NCI-H460 (cell line): ENCODE measurements at regions not wholly inside any gene's neighbourhood (a gene's known extent, or its start where the extent isn't known, plus 50 kb on each side); places are given as distances from the start of the nearest gene placed in this dataset.
"Not testable (repeated sequence)": the region's sequence is repeated elsewhere in the genome, so short reads cannot be mapped to it uniquely, and the experiment has no call there.

Experiments
- DNase-seq: peaks from one replicate; pipeline ENCODE4 v3.0.0-alpha.2; 2016; ENCODE audit warnings: low read depth; ENCODE audit errors: extremely low read depth

DNA sequence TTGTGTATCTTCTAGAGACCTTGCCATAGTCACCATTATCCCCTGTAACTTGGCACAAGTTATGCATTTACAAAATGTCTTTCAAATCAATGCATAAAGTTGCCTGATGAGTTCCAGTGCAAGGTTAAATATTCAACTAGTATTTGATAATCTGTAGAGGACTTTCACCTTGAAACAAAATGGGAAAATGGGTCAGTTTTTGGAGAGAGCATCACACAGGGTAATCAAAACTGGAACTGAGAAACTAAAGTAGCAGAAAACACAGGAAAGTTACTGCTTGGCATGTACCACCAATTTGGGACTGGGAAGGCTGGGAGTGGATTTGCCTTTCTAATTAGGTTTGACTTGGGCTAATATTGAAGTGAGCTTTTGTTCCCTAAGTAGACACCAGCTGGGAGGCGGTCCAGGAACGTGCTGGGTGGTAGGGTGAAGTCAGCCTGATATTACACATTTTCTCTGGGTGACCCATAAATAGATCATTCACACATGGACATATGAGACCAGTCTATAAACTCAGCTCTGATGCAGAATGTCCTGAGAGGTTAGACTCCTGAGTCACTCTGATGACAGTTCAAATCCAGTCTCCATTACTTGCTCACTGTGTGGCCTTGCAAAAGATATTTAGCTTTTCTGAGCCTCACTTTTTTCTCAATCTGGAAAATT is 152.3 kb downstream of the PCTP start:
- no peak for DNase-seq

DNA sequence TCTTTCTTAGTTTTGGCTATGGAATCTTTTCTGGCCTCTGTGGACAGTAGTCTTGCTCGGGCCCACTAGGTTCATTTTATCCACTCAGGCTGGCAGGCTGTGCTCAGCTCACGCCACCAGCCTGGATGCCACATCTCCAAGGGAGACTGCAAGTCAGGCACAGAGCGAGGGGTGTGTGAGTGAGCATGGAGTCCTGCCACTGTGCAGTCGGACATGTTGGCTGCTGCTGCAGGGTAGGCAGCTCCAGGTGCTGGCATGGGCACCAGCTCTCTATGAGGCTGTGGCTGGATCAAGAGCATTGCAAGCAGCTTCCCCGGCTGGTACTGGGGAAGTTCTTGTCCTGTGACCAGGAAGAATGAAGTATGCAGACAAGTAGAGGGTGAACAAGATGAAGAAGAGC is 158.9 kb downstream of the PCTP start:
- DNase-seq, result no peak

DNA sequence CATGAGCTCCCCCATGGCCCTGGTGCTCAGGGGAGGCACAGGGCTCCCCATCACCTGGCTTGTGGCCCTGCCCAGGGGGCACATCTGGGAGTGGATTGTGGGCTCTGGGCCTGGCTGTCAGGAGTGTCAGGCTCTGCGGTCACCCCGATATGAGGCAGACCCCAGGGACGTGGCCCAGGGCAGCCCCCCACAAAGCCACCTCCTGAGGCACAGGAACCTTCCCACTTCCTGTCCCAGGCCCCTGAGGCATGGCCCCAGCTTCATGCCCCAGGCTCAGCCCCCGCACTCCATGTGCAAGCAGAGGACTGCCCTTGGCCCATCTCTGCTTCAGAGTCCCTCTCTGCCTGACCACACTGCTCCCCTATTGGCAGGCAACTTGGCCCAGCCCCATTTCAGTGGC is 160.3 kb downstream of the PCTP start:
- no peak for DNase-seq

DNA sequence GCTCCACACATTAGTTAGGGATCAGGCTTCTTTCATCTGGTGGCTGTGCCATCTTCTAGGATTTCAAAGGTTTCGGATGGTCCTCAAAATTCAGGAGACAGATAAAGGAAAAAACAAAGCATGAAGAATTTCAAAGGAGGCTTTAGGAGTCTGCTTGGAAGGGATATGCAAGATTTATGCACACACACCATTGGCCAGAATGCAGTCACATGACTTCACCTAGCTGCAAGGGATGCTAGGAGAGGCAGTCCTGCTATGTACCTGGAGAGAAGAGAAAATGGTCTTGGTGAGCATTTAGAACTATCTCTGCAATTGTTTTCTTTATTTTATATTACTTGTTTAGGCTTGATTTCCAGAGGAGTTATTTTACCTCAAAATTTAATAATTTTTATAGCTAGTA is 174.6 kb downstream of the PCTP start:
- no peak for DNase-seq

DNA sequence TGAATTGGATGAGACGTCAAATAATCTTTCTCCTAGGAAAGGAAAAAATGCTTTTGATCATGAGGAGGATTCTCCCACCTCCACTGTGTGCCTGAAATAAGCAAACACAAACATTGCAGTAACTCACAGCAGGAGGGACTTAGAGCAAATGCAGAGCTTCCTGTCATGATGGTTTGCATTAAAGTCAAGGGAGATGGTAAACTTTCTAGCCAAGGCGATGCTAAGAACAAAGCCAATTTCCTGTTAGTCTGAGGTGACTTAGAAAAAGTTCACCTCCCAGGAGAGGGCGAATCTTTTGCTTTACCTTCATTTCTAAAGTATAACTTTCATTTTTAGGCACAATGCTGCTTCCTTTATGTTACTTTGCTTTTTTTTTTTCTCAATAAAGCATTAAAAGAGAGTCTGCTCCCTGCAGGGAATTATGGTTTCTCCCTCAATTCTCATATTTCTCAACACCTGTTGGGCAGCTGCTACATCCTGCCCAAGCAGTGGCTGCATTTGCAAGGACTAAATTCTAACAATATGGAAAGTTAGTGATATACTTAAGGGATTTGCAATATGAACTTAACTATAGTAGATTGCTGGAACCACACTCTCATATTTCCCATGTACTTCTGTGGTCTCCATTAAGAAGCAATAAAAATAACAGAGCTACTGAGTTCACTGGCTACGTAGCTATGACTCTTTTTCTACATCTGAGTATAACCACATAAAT is 175.6 kb downstream of the PCTP start:
- no peak for DNase-seq

DNA sequence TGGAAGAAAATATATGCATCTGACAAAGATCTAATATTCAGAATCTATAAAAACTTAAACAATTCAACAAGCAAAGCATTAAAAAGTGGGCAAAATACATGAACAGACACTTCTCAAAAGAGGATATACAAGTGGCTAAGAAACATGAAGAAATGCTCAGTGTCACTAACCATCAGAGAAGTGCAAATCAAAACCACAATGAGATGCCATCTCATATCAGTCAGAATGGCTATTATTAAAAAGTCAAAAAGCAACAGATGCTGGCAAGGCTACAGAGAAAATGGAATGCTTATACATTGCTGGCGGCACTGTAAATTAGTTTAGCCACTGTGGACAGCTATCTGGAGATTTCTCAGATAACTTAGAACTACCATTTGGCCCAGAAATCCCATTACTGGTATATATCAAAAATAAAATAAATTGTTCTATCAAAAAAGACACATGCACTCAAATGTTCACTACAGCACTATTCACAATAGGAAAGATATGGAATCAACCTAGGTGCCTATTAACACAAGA is 179.5 kb downstream of the PCTP start:
- no peak for DNase-seq

DNA sequence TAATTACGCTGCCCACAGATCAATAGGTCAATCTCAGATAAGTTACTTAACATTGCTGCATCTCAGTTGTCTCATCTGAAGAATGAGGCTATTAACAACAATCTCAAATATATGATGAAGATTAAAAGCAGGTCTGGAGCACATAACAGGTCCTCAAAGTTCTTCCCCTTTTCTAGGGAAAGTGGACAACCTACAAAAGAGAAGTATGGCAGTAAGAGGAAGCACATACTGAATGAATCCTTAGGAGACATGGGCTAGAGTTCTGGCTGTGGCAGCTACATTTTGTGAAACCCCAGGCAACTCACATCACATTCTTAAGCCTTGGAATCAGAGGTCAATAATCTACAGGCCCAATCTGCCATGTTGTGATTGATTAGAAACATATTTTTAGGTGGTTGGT is 180.6 kb downstream of the PCTP start:
- no peak for DNase-seq

DNA sequence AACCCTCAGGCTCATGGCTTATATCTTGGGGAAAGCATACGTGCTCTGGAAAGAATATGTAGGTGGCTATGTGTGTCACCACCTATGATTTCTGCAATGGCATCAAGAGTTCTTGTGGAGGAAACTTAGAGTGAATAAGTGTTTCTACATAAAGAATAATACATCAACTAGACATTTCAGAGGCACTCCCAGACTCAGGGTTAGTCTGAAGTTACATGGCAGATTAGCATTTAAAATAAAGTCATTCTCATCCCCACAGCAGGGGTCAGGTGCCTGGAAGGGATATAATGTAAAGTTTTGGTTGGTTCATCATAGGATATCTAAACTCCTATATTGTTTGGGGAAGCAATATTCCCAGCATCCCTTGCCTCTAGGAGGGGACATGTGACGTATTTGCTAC is 182.1 kb downstream of the PCTP start:
- no peak for DNase-seq

DNA sequence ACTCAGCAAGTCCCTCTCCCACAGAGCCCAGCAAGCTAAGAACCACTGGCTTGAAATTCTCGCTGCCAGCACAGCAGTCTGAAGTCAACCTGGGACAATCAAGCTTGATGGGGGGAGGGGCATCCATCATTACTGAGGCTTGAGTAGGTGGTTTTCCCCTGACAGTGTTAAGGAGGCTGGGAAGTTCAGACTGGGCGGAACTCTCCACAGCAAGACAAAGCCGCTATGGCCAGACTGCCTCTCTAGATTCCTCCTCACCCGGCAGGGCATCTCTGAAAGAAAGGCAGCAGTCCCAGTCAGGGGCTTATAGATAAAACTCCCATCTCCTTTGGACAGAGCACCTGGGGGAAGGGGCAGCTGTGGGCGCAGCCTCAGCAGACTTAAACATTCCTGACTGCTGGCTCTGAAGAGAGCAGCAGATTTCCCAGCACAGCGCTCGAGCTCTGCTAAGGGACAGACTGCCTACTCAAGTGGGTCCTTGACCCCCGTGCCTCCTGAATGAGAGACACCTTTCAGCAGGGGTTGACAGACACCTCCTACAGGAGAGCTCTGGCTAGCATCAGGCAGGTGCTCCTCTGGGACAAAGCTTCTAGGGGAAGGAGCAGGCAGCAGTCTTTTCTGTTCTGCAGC is 188.4 kb downstream of the PCTP start:
- DNase-seq, result not testable (repeated sequence)

DNA sequence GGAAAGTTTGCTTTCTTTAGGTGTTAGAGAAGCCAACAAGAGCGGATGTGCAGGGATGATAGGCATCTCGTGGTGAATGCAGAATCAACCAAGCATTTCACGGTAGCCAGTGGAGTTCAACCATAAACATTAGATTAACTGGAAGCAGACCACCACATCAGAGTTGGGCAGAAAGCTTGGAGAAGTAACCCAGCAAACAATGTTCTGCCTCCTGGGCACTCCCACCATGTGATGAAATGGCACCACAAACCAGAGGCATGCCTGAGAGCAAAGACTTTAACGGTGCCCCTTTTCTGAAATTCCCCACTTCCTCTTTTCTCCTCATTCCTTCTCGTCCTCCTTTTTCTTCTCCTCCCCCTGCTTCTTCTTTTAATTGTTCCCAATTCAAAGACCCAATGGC is 193.5 kb upstream of the ANKFN1 start:
- DNase-seq, result no peak

DNA sequence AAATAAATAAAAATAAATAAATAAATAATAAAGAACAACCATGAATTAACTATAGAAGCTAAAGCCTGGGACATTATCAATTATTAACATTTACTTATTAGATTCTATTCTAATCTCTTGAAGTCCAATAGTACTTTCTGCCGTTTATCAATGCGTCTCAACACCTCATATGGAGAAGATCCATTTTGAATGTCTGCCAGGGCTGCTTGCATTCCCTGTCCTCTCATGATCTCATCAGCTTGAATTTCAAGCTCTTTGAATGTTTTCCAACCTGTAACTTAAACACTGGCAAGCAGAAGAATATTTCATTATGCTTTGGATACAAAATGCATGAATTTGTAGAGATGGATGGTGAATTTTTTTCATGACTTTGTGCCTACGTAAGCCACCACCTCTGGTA is 191.9 kb upstream of the ANKFN1 start:
- no peak for DNase-seq

DNA sequence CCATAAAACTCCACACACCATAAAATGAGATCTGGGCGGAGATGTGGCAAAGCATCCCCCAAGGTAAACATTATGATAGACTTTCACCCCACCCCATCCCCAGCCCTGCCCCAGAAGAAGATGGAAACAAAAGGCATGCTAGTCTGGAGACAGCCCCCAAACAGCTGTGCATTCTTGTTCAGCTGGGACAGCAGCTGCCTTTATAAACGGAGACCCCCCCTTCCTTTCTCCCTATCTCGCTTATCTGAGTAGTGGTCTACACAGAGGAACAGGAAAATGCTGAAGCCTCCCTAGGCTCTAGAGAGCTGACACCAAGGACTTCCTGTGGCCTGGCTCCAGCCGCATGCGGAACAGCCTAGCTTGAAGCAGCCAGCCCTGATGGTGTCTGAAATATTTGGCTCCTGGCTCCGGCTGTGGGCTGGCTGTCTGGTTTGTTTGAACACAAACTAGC is 190.3 kb upstream of the ANKFN1 start:
- DNase-seq, result no peak

DNA sequence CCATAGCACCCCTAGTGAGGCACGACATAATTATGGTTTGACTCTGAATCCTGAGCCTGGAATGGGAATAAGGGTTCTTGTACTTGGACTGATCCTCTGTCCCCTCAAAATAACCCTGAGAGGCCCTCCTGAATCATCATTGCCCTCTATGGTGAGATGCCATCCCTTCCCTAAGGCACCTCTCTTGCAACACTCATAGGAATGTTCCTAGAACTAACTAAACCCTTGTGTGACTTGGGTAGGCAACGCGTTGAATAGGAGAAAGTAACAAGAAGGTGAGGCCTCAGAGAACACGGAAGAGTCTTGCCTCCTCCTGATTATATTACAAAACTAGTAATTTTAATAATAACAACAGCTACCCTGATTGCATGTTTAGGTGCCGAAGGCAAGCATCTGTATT is 189.1 kb upstream of the ANKFN1 start:
- no peak for DNase-seq

DNA sequence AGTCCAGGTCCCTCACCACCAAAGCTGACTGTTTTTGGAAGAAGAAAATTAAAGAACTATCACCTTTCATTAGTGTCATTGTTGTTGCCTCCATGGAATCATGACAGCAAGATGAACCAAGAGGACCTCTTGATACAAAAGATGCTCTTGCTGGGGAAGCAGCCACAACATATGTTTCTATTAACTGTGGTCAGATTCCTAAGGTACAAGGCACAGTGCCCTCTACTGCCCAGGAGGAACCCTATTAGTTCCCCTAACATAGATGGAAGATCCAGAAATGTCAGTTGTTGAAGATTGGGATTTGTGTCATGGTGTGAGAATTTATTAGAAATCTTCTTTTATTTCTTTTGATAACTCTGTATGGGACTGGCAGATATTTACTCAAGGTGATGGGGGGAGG is 188.2 kb upstream of the ANKFN1 start:
- DNase-seq, result no peak

DNA sequence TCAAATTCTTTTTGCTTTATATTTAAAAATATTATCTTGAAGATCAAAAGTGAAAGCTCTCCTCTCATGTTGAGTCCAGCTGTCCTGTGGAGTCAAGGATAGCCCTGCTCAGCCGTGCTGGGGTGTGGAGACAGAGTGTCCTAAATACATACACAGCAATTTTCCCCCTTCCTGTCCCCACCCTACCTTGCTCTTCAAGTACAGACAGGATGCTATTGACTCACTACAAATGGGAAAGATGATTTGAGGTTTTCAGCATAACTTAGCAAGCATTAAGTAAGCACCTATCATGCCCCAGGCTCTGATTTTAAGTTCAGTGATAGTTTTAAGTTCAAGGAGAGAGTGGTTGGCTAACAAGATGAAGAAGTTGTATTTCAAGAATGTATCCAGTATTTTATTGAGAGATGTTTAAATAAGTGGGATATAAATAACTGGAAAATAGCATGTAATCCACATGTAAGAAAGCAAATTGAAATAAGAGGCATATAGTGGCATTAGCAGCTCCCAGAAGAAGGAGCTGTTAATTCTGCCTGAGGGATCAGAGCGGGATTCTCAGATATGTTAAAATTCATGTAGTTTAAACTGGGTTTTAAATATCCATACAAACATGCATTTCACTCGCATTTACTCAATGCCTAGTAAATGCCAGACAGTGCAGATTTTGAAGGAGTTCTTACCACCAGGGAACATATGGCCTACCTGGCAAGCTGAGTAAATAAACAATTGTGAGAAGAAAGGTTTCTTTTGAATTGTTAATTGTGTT is 183.5 kb upstream of the ANKFN1 start:
- DNase-seq, result no peak

DNA sequence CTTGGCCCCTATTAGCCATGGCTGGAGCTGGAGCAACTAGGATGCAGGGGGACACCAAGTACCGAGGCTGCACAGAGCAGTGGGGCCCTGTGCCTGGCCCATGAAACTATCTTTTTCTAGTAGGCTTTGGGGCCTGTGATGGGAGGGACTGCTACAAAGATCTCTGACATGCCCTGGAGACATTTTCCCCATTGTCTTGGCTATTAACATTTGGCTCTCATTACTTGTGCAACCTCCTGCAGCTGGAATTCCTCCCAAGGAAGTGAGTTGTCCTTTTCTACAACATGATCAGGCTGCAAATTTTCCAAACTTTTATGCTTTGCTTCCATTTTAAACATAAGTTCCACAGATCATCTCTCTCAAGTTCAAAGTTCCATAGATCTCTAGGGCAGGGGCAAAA is 174.7 kb upstream of the ANKFN1 start:
- DNase-seq, result no peak

DNA sequence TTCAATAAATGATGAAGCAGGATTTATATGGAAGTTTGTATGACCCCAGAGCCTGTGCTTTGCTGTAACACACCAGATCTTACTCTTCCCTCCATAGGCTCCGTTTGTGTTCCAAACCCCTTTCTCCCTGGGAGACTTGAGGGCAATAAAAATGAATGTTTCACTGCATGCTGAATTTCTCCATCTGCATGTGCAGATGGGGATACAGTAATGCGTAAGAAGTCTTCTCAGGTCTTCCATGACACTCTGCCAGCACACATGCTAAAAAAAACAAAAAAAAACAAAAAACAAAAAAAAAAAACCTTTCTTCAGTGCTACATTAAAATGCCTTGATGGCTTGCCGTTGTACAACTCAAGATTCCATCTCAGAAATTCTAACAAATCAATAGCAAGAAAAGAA is 170.2 kb upstream of the ANKFN1 start:
- no peak for DNase-seq

DNA sequence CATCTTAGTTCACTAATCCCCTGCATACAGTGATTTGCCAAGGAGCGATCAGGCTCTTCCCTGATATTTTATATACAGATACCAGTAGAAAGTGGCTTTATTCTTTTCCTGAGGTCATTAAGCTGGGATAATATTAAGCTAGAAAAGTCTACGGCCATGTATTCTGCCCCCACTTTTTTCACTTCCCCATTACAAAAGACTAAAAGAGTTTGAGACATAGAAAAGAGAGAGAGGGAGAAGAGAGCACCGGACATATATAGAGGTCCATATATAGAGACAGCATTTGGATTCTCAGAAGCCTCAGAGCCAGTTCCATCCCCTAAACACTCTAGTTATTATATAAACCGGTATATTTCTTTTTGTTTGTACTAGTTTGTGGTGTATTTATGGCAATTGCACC is 166.5 kb upstream of the ANKFN1 start:
- no peak for DNase-seq

DNA sequence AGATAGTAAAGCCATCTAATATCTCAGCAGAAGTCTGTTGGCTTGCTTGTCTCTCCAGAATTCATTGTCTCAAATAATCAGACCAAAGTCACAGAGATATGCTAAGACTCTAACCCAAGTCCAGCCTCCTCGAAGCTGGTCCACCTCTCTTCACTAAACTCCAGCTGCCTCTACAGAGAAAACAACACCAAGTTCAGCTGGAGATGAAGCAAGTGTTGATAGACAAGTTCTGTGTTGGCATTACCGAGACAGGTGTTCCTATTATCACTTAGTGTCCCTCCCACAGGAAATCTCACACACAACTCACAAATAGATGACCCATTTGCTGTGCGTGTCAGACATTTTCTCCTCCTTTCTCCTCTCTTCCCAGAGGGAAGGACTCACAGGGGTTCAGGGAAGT is 164.4 kb upstream of the ANKFN1 start:
- no peak for DNase-seq

DNA sequence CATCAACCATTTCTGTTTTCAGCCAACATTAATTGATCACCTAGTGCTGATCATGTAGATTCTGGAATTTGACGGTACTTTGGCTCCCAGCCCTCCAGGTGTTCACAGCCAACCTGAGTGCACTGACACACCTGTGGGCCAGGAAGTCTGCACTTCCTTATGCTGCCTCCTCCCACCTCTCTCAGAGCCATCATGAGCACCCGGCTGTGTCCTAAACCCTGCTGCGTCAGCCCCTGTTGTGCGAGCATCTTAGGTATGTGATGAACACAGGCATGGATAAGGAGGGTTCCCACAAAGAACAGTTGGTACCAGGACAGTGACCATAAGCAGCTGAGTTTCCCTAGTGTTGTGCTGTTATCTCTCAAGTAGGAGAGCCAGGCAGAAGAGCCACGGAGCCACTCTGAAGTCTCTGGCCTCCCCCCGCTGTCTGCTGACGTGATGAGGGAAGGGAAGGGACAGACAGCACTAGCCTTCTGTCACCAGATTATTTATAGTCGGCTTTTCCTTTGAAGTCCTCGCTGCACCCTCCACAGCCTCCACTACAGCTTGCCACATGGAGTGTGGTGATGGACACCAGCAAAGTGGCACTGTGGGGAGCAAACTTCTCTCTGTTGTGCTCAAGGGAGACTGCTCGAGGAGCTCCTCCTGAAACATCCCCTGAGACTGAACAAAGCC is 162.8 kb upstream of the ANKFN1 start:
- no peak for DNase-seq

DNA sequence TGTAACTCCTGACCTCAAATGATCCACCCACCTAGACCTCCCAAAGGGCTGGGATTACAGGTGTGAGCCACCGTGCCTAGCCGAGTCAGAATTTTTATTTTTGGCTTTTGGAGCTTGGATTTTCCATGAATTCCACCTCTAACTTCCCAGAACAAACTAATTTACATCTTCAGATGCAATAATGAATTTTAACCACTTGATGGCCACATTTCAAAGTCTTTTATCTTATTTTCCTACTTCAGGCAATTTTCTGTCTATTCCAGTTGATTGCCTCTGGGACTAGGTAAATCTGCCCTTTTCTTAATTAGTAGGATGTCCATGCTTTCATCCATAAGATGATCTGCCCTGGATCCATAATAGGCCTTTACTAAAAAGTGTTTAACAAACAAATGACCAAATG is 156.4 kb upstream of the ANKFN1 start:
- DNase-seq, result no peak
